ENCODE measurements at regions not wholly inside any gene's neighbourhood (a gene's known extent, or its start where the extent isn't known, plus 50 kb on each side); places are given as distances from the start of the nearest gene placed in this dataset.

GRCh38 chr3:182067423-182067822 lies 355.7 kb downstream of the SOX2 start:
- no peak overlapping the region for H3K27ac ChIP-seq (replicated peaks in 1 of 4)
- no peak for DNase-seq (ENCODE audit: extremely low spot score)
- TF ChIP-seq POLR2AphosphoS5 (IDR thresholded peaks at IDR 0.05), result no peak
- TF ChIP-seq EP300 (IDR thresholded peaks at IDR 0.05), result no peak
- no peak for TF ChIP-seq POLR2A (IDR thresholded peaks at IDR 0.05; ENCODE audit: low read depth)
- no peak for TF ChIP-seq CTCF (IDR thresholded peaks at IDR 0.05)
- no peak overlapping the region for H3K4me3 ChIP-seq
- H3K4me1 ChIP-seq, result no peaks in the 10 kb centered on the region
- H3K9me3 ChIP-seq, result no peaks in the 10 kb centered on the region
- no peaks in the 10 kb centered on the region for H3K36me3 ChIP-seq
- 77% methylated on average over 4 of the region's 4 CpGs for WGBS
- intact Hi-C loops (cut with DNase I), result no loop called here
- no peaks in the 10 kb centered on the region for H3K27me3 ChIP-seq

GRCh38 chr3:182078316-182078715 lies 366.6 kb downstream of the SOX2 start:
- peaks cover 0 to 4% (median 0%) of the 10 kb centered on the region in 4 donors for H3K27me3 ChIP-seq
- H3K36me3 ChIP-seq, result no peaks in the 10 kb centered on the region
- no peak for DNase-seq (ENCODE audit: extremely low spot score)
- H3K4me1 ChIP-seq, result no peaks in the 10 kb centered on the region
- no peak overlapping the region for H3K4me3 ChIP-seq
- WGBS, result 47% methylated on average over 3 of the region's 3 CpGs
- intact Hi-C loops (cut with DNase I), result no loop called here
- no peak overlapping the region for H3K27ac ChIP-seq (replicated peaks in 1 of 4)
- no peaks in the 10 kb centered on the region for H3K9me3 ChIP-seq
- TF ChIP-seq POLR2A (IDR thresholded peaks at IDR 0.05; ENCODE audit: low read depth), result no peak
- no peak for TF ChIP-seq EP300 (IDR thresholded peaks at IDR 0.05)
- TF ChIP-seq POLR2AphosphoS5 (IDR thresholded peaks at IDR 0.05), result no peak
- TF ChIP-seq CTCF (IDR thresholded peaks at IDR 0.05), result no peak

- TF ChIP-seq POLR2AphosphoS5 (IDR thresholded peaks at IDR 0.05), result no peak
- 74% methylated on average over 5 of the region's 5 CpGs for WGBS
- no peaks in the 10 kb centered on the region for H3K36me3 ChIP-seq
- no peak for DNase-seq (ENCODE audit: extremely low spot score)
- peaks cover 0 to 4% (median 0%) of the 10 kb centered on the region in 4 donors for H3K27me3 ChIP-seq
- H3K4me1 ChIP-seq, result no peaks in the 10 kb centered on the region
- H3K9me3 ChIP-seq, result no peaks in the 10 kb centered on the region
- H3K4me3 ChIP-seq, result no peak overlapping the region
- H3K27ac ChIP-seq (replicated peaks in 1 of 4), result no peak overlapping the region
- intact Hi-C loops (cut with DNase I), result no loop called here
Observed at GRCh38 chr3:182078929-182079328, 367.2 kb downstream of the SOX2 start.

GRCh38 chr3:182081096-182081495 lies 369.4 kb downstream of the SOX2 start:
- H3K4me1 ChIP-seq, result no peaks in the 10 kb centered on the region
- intact Hi-C loops (cut with DNase I), result no loop called here
- peaks cover 0 to 4% (median 0%) of the 10 kb centered on the region in 4 donors for H3K27me3 ChIP-seq
- no peak for DNase-seq (ENCODE audit: extremely low spot score)
- H3K27ac ChIP-seq (replicated peaks in 1 of 4), result no peak overlapping the region
- H3K4me3 ChIP-seq, result no peak overlapping the region
- WGBS, result 74% methylated on average over 4 of the region's 4 CpGs
- TF ChIP-seq EP300 (IDR thresholded peaks at IDR 0.05) (no peak), POLR2AphosphoS5 (IDR thresholded peaks at IDR 0.05) (no peak), CTCF (IDR thresholded peaks at IDR 0.05) (no peak), POLR2A (IDR thresholded peaks at IDR 0.05; ENCODE audit: low read depth) (no peak)
- H3K9me3 ChIP-seq, result no peaks in the 10 kb centered on the region
- no peaks in the 10 kb centered on the region for H3K36me3 ChIP-seq

- 50% methylated on average over 2 of the region's 2 CpGs for WGBS
- Histone ChIP-seq H3K4me1 (no peaks in the 10 kb centered on the region), H3K4me3 (no peak overlapping the region), H3K27me3 (peaks cover 0 to 4% (median 0%) of the 10 kb centered on the region in 4 donors), H3K36me3 (no peaks in the 10 kb centered on the region), H3K27ac (replicated peaks in 1 of 4) (no peak overlapping the region), H3K9me3 (no peaks in the 10 kb centered on the region)
- intact Hi-C loops (cut with DNase I), result no loop called here
- TF ChIP-seq EP300 (IDR thresholded peaks at IDR 0.05), result no peak
- TF ChIP-seq POLR2AphosphoS5 (IDR thresholded peaks at IDR 0.05), result no peak
- TF ChIP-seq POLR2A (IDR thresholded peaks at IDR 0.05; ENCODE audit: low read depth), result no peak
- no peak for TF ChIP-seq CTCF (IDR thresholded peaks at IDR 0.05)
- DNase-seq (ENCODE audit: extremely low spot score), result no peak
Observed at GRCh38 chr3:182083112-182083511, 371.4 kb downstream of the SOX2 start.

Measured in esophagus muscularis mucosa (tissue), 4 donors.